Activated CD8-positive, alpha-beta T cell treated with anti-CD3 and anti-CD28 coated beads for 36 hours (primary cell): ENCODE measurements at regions not wholly inside any gene's neighbourhood (a gene's known extent, or its start where the extent isn't known, plus 50 kb on each side); places are given as distances from the start of the nearest gene placed in this dataset.

ENCODE experiments used
- ATAC-seq: fragments of 200-7000 bp; cut with Tn5 transposase; one replicate; pipeline ENCODE4 v1.10.0; 2021; ENCODE audit warnings: mild to moderate bottlenecking, moderate library complexity
- CTCF ChIA-PET: fragments of 350-600 bp; sonication (Branson Sonifier 250); formaldehyde crosslinking; loops from one replicate; lab custom pipeline; 2021; ENCODE audit warnings: antibody characterized with exemption; lab: Charles Lee
- POLR2A ChIA-PET: fragments of 350-600 bp; sonication (Branson Sonifier 250); formaldehyde crosslinking; loops from one replicate; lab custom pipeline; 2021; ENCODE audit warnings: antibody characterized with exemption; lab: Charles Lee
- DNase-seq: peaks from one replicate; pipeline ENCODE4 v3.0.0-alpha.2; 2020
- H3K27ac Mint-ChIP-seq: one replicate; pipeline ENCODE4 v1.8.0; 2021; ENCODE audit warnings: mild to moderate bottlenecking, mixed read lengths
- H3K27me3 Mint-ChIP-seq: one replicate; pipeline ENCODE4 v1.8.0; 2021; ENCODE audit warnings: mixed read lengths
- H3K36me3 Mint-ChIP-seq: one replicate; pipeline ENCODE4 v1.8.0; 2021; ENCODE audit warnings: low read depth, mixed read lengths
- H3K4me1 Mint-ChIP-seq: one replicate; pipeline ENCODE4 v1.8.0; 2021; ENCODE audit warnings: low read depth, mixed read lengths
- H3K4me3 Mint-ChIP-seq: one replicate; pipeline ENCODE4 v1.8.0; 2021; ENCODE audit warnings: mild to moderate bottlenecking, moderate library complexity, mixed read lengths
- H3K9me3 Mint-ChIP-seq: one replicate; pipeline ENCODE4 v1.8.0; 2021; ENCODE audit warnings: mixed read lengths
- CTCF ChIP-seq: fragments of 200-600 bp; IDR thresholded peaks from one replicate; pipeline ENCODE4 v1.8.0; 2022; ENCODE audit warnings: antibody characterized with exemption, mild to moderate bottlenecking
- intact Hi-C: fragments of 100-400 bp; cut with micrococcal nuclease; formaldehyde crosslinking; loops from one replicate; pipeline ENCODE4 v1.10.0; 2022

GRCh38 chr7:157467496-157468212 is 130.8 kb downstream of the DNAJB6 start:
- H3K4me3 Mint-ChIP-seq: no peak overlapping the region
- intact Hi-C loops: no loop called here
- ChIA-PET CTCF (no interaction called here), POLR2A (no interaction called here)
- H3K27me3 Mint-ChIP-seq: no peaks in the 10 kb centered on the region
- ATAC-seq (no peak), DNase-seq (no peak)
- H3K36me3 Mint-ChIP-seq: peaks cover 3% of the 10 kb centered on the region
- H3K4me1 Mint-ChIP-seq: peaks cover 24% of the 10 kb centered on the region
- H3K27ac Mint-ChIP-seq: no peak overlapping the region
- peaks cover 10% of the 10 kb centered on the region for H3K9me3 Mint-ChIP-seq
- TF ChIP-seq CTCF: no peak

- no peak for TF ChIP-seq CTCF
- H3K4me3 Mint-ChIP-seq: no peak overlapping the region
- ChIA-PET POLR2A (no interaction called here), CTCF (interaction anchor here (0.8 kb wide), 1 partner anchor 48 kb away, joined by 3 read pairs; no protein-coding TSS in a partner anchor)
- no peaks in the 10 kb centered on the region for H3K27me3 Mint-ChIP-seq
- peaks cover 25% of the 10 kb centered on the region for H3K4me1 Mint-ChIP-seq
- ATAC-seq (no peak), DNase-seq (no peak)
- no peak overlapping the region for H3K27ac Mint-ChIP-seq
- intact Hi-C loops: no loop called here
- H3K9me3 Mint-ChIP-seq: peaks cover 17% of the 10 kb centered on the region
- H3K36me3 Mint-ChIP-seq: peaks cover 8% of the 10 kb centered on the region
Observed at GRCh38 chr7:157468221-157469111, 131.7 kb downstream of the DNAJB6 start.

- intact Hi-C loops: no loop called here
- Mint-ChIP-seq H3K4me1 (peaks cover 25% of the 10 kb centered on the region), H3K36me3 (peaks cover 11% of the 10 kb centered on the region), H3K27me3 (no peaks in the 10 kb centered on the region), H3K9me3 (peaks cover 22% of the 10 kb centered on the region), H3K4me3 (no peak overlapping the region), H3K27ac (no peak overlapping the region)
- POLR2A ChIA-PET: no interaction called here
- TF ChIP-seq CTCF: no peak
- no peak for ATAC-seq
- no peak for DNase-seq
- CTCF ChIA-PET: interaction anchor here (0.8 kb wide), 1 partner anchor 47 kb away, joined by 3 read pairs; no protein-coding TSS in a partner anchor
Observed at GRCh38 chr7:157469181-157470016, 132.6 kb downstream of the DNAJB6 start.

GRCh38 chr7:157470017-157470322 is 133.2 kb downstream of the DNAJB6 start:
- no peak for TF ChIP-seq CTCF
- intact Hi-C loops: no loop called here
- POLR2A ChIA-PET: no interaction called here
- H3K27me3 Mint-ChIP-seq: no peaks in the 10 kb centered on the region
- DNase-seq (no peak), ATAC-seq (no peak)
- peaks cover 28% of the 10 kb centered on the region for H3K4me1 Mint-ChIP-seq
- peaks cover 11% of the 10 kb centered on the region for H3K36me3 Mint-ChIP-seq
- peaks cover 25% of the 10 kb centered on the region for H3K9me3 Mint-ChIP-seq
- no peak overlapping the region for H3K4me3 Mint-ChIP-seq
- no peak overlapping the region for H3K27ac Mint-ChIP-seq
- CTCF ChIA-PET: no interaction called here
